T-cell (primary cell): ENCODE measurements at regions not wholly inside any gene's neighbourhood (a gene's known extent, or its start where the extent isn't known, plus 50 kb on each side); places are given as distances from the start of the nearest gene placed in this dataset.
"Not testable (repeated sequence)": the region's sequence is repeated elsewhere in the genome, so short reads cannot be mapped to it uniquely, and the experiment has no call there.

Source experiments
- ATAC-seq, 4 experiments: fragments of 200-7000 bp in 3 of 4; fragments of 150-1000 bp in 1 of 4; cut with Tn5 transposase; replicated peaks in 1 of 4; 1 replicate in 3 of 4; 2 replicates in 1 of 4; pipeline ENCODE4 v1.10.0; 2021; ENCODE audit warnings: moderate library complexity in 3 of 4, mild to moderate bottlenecking in 2 of 4, moderate number of reproducible peaks in 1 of 4
- CTCF ChIA-PET, 2 donors: fragments of 300-600 bp; sonication (Branson Sonifier 250); formaldehyde crosslinking; loops; one replicate each; lab custom pipeline; 2022; ENCODE audit warnings: antibody characterized with exemption in 2 of 2; lab: Charles Lee
- POLR2A ChIA-PET, 2 donors: fragments of 300-600 bp; sonication (Branson Sonifier 250); formaldehyde crosslinking; loops; one replicate each; lab custom pipeline; 2022; ENCODE audit warnings: antibody characterized with exemption in 2 of 2; lab: Charles Lee
- DNase-seq, 35 experiments: peaks; one replicate each; pipeline versions ENCODE4 v3.0.0 to v3.0.0-alpha.2; 2013 to 2023
- H3K27ac ChIP-seq: one replicate; pipeline ENCODE4 v1.5.1; 2013; ENCODE audit warnings: low read length
- H3K27me3 ChIP-seq, 2 experiments: replicated peaks in 1 of 2; 1 replicate in 1 of 2; 2 replicates in 1 of 2; pipeline versions ENCODE4 v1.6.1 to v1.7.0; 2013; ENCODE audit warnings: low read length in 1 of 2, mixed read lengths in 1 of 2; ENCODE audit not compliant: control insufficient read depth in 2 of 2, insufficient read depth in 2 of 2; ENCODE audit errors: extremely low read depth in 1 of 2
- H3K36me3 ChIP-seq, 2 donors: 1 replicate in 1 of 2; 2 replicates in 1 of 2; pipeline versions ENCODE4 v1.6.1 to v1.7.0; 2013; ENCODE audit warnings: low read length in 1 of 2; ENCODE audit not compliant: control insufficient read depth in 2 of 2, insufficient read depth in 1 of 2; ENCODE audit errors: extremely low read depth in 1 of 2
- H3K4me1 ChIP-seq, 2 experiments: 1 replicate in 1 of 2; 2 replicates in 1 of 2; pipeline versions ENCODE4 v1.6.1 to v1.7.0; 2013; ENCODE audit warnings: low read length in 2 of 2, mixed read lengths in 1 of 2; ENCODE audit not compliant: insufficient read depth in 2 of 2, control insufficient read depth in 1 of 2; ENCODE audit errors: extremely low read depth in 1 of 2
- H3K4me3 ChIP-seq, 2 donors: 1 replicate in 1 of 2; 2 replicates in 1 of 2; pipeline versions ENCODE4 v1.5.1 to v1.7.0; 2013; ENCODE audit warnings: mild to moderate bottlenecking in 2 of 2, low read length in 1 of 2, moderate library complexity in 1 of 2; ENCODE audit not compliant: control insufficient read depth in 1 of 2; ENCODE audit errors: extremely low read depth in 1 of 2
- H3K9me3 ChIP-seq: 2 replicates; pipeline ENCODE4 v1.7.0; 2013
- H3K27ac Mint-ChIP-seq, 2 donors: one replicate each; pipeline ENCODE4 v1.8.0; 2020 to 2021; ENCODE audit warnings: mild to moderate bottlenecking in 2 of 2, mixed read lengths in 2 of 2
- H3K27me3 Mint-ChIP-seq, 2 donors: one replicate each; pipeline ENCODE4 v1.8.0; 2021 to 2022; ENCODE audit warnings: mixed read lengths in 2 of 2
- H3K36me3 Mint-ChIP-seq: one replicate; pipeline ENCODE4 v1.8.0; 2021; ENCODE audit warnings: mixed read lengths
- H3K4me1 Mint-ChIP-seq, 3 donors: one replicate each; pipeline ENCODE4 v1.8.0; 2020 to 2022; ENCODE audit warnings: mixed read lengths in 3 of 3, mild to moderate bottlenecking in 1 of 3
- H3K4me3 Mint-ChIP-seq, 3 donors: one replicate each; pipeline ENCODE4 v1.8.0; 2020 to 2022; ENCODE audit warnings: mild to moderate bottlenecking in 3 of 3, mixed read lengths in 3 of 3, moderate library complexity in 3 of 3
- H3K9me3 Mint-ChIP-seq, 3 donors: one replicate each; pipeline ENCODE4 v1.8.0; 2020 to 2022; ENCODE audit warnings: mixed read lengths in 3 of 3
- WGBS: methylation state at CpG from one replicate; pipeline ENCODE4 v1.1.5; 2013; ENCODE audit warnings: missing lambda C conversion rate; ENCODE audit not compliant: insufficient coverage; 5-methylcytosine and 5-hydroxymethylcytosine counted together

DNA sequence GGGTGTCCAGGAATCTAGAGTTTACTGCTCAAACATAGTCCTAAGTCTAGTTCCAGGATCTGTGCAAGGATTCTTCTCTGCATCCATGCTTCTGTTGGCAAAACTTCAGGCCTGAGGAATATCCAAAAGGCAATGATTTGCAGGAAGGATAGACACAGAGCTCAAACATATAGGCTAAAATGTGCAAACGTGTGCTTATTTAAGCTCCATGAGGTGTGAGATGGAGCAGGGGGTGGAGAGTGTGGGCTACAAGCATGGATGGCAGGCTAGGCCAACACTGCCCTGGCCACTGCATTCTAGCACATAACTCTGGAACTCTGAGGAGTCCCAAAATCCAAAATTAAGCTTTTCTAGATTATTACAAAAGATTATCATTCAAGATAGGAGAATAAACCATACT is 301.1 kb downstream of the PAX3 start:
- no peak for DNase-seq
- Histone ChIP-seq H3K9me3 (no peaks in the 10 kb centered on the region), H3K4me1 (no peaks in the 10 kb centered on the region), H3K27ac (no peak overlapping the region), H3K27me3 (no peaks in the 10 kb centered on the region), H3K4me3 (no peak overlapping the region), H3K36me3 (no peaks in the 10 kb centered on the region)
- CTCF ChIA-PET: interaction anchor here in 1 of 2 donors (0.5 kb wide), 1 partner anchor 68 kb away, joined by 3 read pairs; no protein-coding TSS in a partner anchor
- ATAC-seq: no peak
- Mint-ChIP-seq H3K27ac (no peak overlapping the region), H3K4me1 (no peaks in the 10 kb centered on the region), H3K9me3 (peaks cover 0 to 5% (median 3%) of the 10 kb centered on the region in 3 donors), H3K4me3 (no peak overlapping the region), H3K36me3 (no peaks in the 10 kb centered on the region), H3K27me3 (peaks cover 0 to 5% of the 10 kb centered on the region in 2 donors)
- no CpG with 5 or more reads among the region's 1 CpG for WGBS
- POLR2A ChIA-PET: no interaction called here

- no peak for ATAC-seq
- Mint-ChIP-seq H3K4me1 (no peaks in the 10 kb centered on the region), H3K36me3 (no peaks in the 10 kb centered on the region), H3K27ac (no peak overlapping the region), H3K4me3 (no peak overlapping the region), H3K27me3 (peaks cover 0 to 5% of the 10 kb centered on the region in 2 donors), H3K9me3 (peaks cover 0 to 5% (median 3%) of the 10 kb centered on the region in 3 donors)
- POLR2A ChIA-PET: no interaction called here
- Histone ChIP-seq H3K27me3 (no peaks in the 10 kb centered on the region), H3K36me3 (no peaks in the 10 kb centered on the region), H3K4me3 (no peak overlapping the region), H3K27ac (no peak overlapping the region), H3K4me1 (no peaks in the 10 kb centered on the region), H3K9me3 (no peaks in the 10 kb centered on the region)
- DNase-seq: no peak
- CTCF ChIA-PET: interaction anchor here in 1 of 2 donors (0.5 kb wide), 1 partner anchor 68 kb away, joined by 3 read pairs; no protein-coding TSS in a partner anchor
- 93% methylated on average over 3 of the region's 3 CpGs for WGBS
These were observed 301.7 kb downstream of the PAX3 start for GRCh38 chr2:221997100-221997499.

- H3K27me3 Mint-ChIP-seq: peaks cover 0 to 5% of the 10 kb centered on the region in 2 donors
These were observed 303.9 kb downstream of the PAX3 start for GRCh38 chr2:221994926-221995325.

DNA sequence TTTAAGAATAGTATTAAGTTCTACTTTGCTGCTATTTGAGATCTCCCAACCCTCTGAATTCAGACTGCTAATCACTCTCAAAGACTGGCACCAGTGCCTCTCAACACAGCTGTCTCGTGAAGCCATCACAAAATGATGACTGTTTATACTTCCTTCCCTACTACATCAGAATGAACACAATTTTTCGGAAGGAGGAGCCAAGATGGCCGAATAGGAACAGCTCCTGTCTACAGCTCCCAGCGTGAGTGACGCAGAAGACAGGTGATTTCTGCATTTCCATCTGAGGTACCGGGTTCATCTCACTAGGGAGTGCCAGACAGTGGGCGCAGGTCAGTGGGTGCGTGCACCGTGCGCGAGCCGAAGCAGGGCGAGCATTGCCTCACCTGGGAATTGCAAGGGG is 314.4 kb downstream of the PAX3 start:
- CTCF ChIA-PET: not testable (repeated sequence)

More at GRCh38 chr2:221994926-221995325, 303.9 kb downstream of the PAX3 start:
- Mint-ChIP-seq H3K9me3 (peaks cover 0 to 5% (median 0%) of the 10 kb centered on the region in 3 donors), H3K36me3 (no peaks in the 10 kb centered on the region), H3K27ac (no peak overlapping the region), H3K4me3 (no peak overlapping the region), H3K4me1 (no peaks in the 10 kb centered on the region)
- H3K4me1 ChIP-seq: no peaks in the 10 kb centered on the region
- 100% methylated on average over 3 of the region's 7 CpGs for WGBS
- H3K36me3 ChIP-seq: no peaks in the 10 kb centered on the region
- ATAC-seq (no peak), DNase-seq (no peak)
- CTCF ChIA-PET: no interaction called here
- H3K4me3 ChIP-seq: no peak overlapping the region
- H3K27ac ChIP-seq: no peak overlapping the region
- H3K27me3 ChIP-seq: no peaks in the 10 kb centered on the region
- POLR2A ChIA-PET: no interaction called here
- H3K9me3 ChIP-seq: no peaks in the 10 kb centered on the region

DNA sequence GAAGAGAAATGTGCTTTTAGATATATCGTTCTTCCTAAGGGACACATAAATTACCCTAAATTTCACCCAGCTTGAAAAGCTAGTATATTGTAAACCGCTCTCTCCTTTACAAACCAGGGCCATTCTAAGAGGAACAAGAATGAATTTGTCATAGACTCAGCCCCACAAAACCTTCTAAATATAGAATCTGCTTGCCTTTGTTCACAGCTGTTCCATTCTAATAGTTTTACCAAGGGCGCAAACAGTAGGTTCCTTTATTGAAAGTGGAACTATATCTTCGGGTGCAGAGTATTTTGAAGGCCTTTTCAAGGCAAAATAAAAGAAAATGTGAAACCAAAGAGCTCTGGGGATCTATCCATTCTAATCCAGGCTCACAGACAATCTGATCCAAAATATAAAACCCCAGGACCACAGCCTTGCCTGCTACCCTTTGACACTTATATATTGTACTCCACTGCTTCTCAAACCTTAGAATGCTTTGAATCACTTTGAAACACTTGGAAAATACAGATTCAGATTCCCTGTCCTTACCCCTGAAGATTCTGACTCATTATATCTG is 316.8 kb downstream of the PAX3 start:
- Histone ChIP-seq H3K4me3 (no peak overlapping the region), H3K9me3 (no peaks in the 10 kb centered on the region), H3K4me1 (no peaks in the 10 kb centered on the region), H3K27ac (no peak overlapping the region), H3K36me3 (no peaks in the 10 kb centered on the region), H3K27me3 (no peaks in the 10 kb centered on the region)
- no peaks in the 10 kb centered on the region for H3K27me3 Mint-ChIP-seq
- ChIA-PET CTCF (no interaction called here), POLR2A (no interaction called here)
- ATAC-seq (no peak), DNase-seq (no peak)
- no peaks in the 10 kb centered on the region for H3K4me1 Mint-ChIP-seq
- WGBS: no CpG with 5 or more reads among the region's 4 CpGs
- no peak overlapping the region for H3K4me3 Mint-ChIP-seq
- H3K36me3 Mint-ChIP-seq: no peaks in the 10 kb centered on the region
- H3K9me3 Mint-ChIP-seq: peaks cover 0 to 7% (median 2%) of the 10 kb centered on the region in 3 donors
- no peak overlapping the region for H3K27ac Mint-ChIP-seq

More for the DNA sequence above, 314.4 kb downstream of the PAX3 start:
- H3K4me3 Mint-ChIP-seq, H3K9me3 Mint-ChIP-seq, H3K9me3 ChIP-seq, H3K36me3 ChIP-seq, POLR2A ChIA-PET, H3K27me3 Mint-ChIP-seq, H3K4me3 ChIP-seq, H3K27ac Mint-ChIP-seq, H3K36me3 Mint-ChIP-seq, DNase-seq, H3K4me1 ChIP-seq, H3K27ac ChIP-seq, H3K4me1 Mint-ChIP-seq, H3K27me3 ChIP-seq, ATAC-seq: not testable (repeated sequence)
- WGBS: 78% methylated on average over 1 of the region's 13 CpGs

DNA sequence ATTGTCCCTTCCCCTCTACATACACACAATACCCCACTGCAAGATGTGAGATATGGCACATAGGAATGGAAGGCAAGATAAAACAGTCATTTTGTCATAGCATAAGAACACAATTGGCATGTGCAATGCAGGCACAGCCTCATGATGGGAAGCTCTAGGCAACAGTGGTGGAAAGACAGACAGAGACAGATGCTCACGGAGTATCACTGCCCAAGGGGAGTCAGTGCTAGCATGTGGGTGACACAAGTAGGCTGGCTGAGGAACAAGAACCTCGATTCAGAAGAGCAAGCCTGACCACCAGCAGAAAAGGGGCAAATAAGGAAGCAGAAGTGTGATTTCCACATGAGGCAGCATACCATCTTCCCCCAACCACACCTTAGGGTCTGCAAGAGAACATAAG is 323.6 kb downstream of the PAX3 start:
- Mint-ChIP-seq H3K4me1 (no peaks in the 10 kb centered on the region), H3K27ac (no peak overlapping the region), H3K4me3 (no peak overlapping the region), H3K9me3 (peaks cover 0 to 4% (median 3%) of the 10 kb centered on the region in 3 donors), H3K27me3 (peaks cover 4 to 11% of the 10 kb centered on the region in 2 donors), H3K36me3 (no peaks in the 10 kb centered on the region)
- Histone ChIP-seq H3K27me3 (peaks cover 0 to 2% of the 10 kb centered on the region in 2 experiments), H3K27ac (no peak overlapping the region), H3K36me3 (no peaks in the 10 kb centered on the region), H3K9me3 (no peaks in the 10 kb centered on the region), H3K4me1 (no peaks in the 10 kb centered on the region), H3K4me3 (no peak overlapping the region)
- ChIA-PET POLR2A (no interaction called here), CTCF (no interaction called here)
- DNase-seq (no peak), ATAC-seq (no peak)
- 75% methylated on average over 1 of the region's 2 CpGs for WGBS
